ENCODE measurements at regions not wholly inside any gene's neighbourhood (a gene's known extent, or its start where the extent isn't known, plus 50 kb on each side); places are given as distances from the start of the nearest gene placed in this dataset.

GRCh38 chr11:41845066-41845465, 385.6 kb upstream of the LRRC4C start:
- TF ChIP-seq SUZ12 (IDR thresholded peaks at IDR 0.05; ENCODE audit: extremely low read depth, insufficient read depth, insufficient read length), result no peak
- no peak for TF ChIP-seq YY1 (IDR thresholded peaks at IDR 0.05; ENCODE audit: insufficient read depth, insufficient read length)

All from NT2/D1 (cell line).